Progenitor cell of endocrine pancreas (in vitro differentiated cells): ENCODE measurements at regions not wholly inside any gene's neighbourhood (a gene's known extent, or its start where the extent isn't known, plus 50 kb on each side); places are given as distances from the start of the nearest gene placed in this dataset.
"Not testable (repeated sequence)": the region's sequence is repeated elsewhere in the genome, so short reads cannot be mapped to it uniquely, and the experiment has no call there.

Experiments
- DNase-seq: peaks from one replicate; pipeline ENCODE4 v3.0.0; 2021; ENCODE audit warnings: low spot score; ENCODE audit not compliant: unreplicated experiment
- H3K27ac Mint-ChIP-seq: 2 replicates; pipeline ENCODE4 v1.8.0; 2021; ENCODE audit warnings: mild to moderate bottlenecking, moderate library complexity, mixed read lengths
- H3K27me3 Mint-ChIP-seq: 2 replicates; pipeline ENCODE4 v1.8.0; 2021; ENCODE audit warnings: mixed read lengths
- H3K36me3 Mint-ChIP-seq: 2 replicates; pipeline ENCODE4 v1.8.0; 2022; ENCODE audit warnings: mixed read lengths; ENCODE audit not compliant: insufficient read depth
- H3K4me1 Mint-ChIP-seq: 2 replicates; pipeline ENCODE4 v1.8.0; 2021; ENCODE audit warnings: low read depth, mixed read lengths
- H3K4me3 Mint-ChIP-seq: 2 replicates; pipeline ENCODE4 v1.8.0; 2021; ENCODE audit warnings: low read depth, mild to moderate bottlenecking, moderate library complexity, mixed read lengths
- H3K9me3 Mint-ChIP-seq: 2 replicates; pipeline ENCODE4 v1.8.0; 2021; ENCODE audit warnings: low read depth, mixed read lengths
- TF ChIP-seq, protein P1 (sequence below): fragments of 200-600 bp; sonication (generic); IDR thresholded peaks from one replicate; pipeline ENCODE4 v1.5.0; 2021; ENCODE audit warnings: antibody characterized with exemption, mild to moderate bottlenecking; ENCODE audit not compliant: unreplicated experiment

DNA sequence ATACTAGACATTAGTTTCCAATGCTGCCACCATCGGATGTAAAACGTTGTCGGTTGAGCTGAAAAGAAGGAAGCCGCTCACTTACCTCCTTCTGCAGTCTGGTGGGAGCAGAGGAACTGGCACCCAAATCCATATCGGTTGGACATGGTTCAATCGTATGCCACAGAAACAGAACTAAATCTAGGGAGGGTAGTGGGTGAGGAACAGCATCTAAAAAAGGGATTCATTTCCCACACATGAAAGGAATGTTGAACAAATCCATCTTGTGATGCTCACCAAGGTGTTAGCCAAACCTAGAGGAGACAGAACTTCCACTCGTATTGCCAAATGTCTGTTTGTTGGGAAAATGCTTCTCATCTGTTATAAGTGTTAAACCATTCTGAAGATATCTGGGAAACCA lies 532.7 kb downstream of the NLGN4X start:
- Mint-ChIP-seq H3K27ac (no peak overlapping the region), H3K36me3 (no peaks in the 10 kb centered on the region), H3K9me3 (no peaks in the 10 kb centered on the region), H3K4me1 (no peaks in the 10 kb centered on the region), H3K27me3 (no peaks in the 10 kb centered on the region), H3K4me3 (no peak overlapping the region)
- no peak for DNase-seq
- TF ChIP-seq, protein P1, sequence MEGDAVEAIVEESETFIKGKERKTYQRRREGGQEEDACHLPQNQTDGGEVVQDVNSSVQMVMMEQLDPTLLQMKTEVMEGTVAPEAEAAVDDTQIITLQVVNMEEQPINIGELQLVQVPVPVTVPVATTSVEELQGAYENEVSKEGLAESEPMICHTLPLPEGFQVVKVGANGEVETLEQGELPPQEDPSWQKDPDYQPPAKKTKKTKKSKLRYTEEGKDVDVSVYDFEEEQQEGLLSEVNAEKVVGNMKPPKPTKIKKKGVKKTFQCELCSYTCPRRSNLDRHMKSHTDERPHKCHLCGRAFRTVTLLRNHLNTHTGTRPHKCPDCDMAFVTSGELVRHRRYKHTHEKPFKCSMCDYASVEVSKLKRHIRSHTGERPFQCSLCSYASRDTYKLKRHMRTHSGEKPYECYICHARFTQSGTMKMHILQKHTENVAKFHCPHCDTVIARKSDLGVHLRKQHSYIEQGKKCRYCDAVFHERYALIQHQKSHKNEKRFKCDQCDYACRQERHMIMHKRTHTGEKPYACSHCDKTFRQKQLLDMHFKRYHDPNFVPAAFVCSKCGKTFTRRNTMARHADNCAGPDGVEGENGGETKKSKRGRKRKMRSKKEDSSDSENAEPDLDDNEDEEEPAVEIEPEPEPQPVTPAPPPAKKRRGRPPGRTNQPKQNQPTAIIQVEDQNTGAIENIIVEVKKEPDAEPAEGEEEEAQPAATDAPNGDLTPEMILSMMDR = no peak

DNA sequence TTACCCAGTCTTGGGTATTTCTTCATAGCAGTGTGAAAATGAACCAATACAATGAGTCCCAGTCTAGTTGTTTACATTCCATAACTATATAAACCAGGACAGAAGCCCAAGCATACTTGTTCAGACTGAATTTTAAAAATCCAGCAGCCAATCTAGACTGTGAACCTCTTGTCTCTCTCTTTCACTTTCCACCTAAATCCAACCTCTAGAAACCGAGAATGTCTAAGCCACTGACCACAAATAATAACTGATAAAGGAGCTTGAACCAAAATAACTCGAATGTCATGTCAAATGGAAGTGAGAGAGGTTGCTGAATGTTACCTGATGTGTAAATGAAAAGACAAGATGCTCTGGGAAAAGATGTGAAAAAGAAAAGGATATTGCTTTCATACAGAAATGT lies 544.7 kb downstream of the NLGN4X start:
- Mint-ChIP-seq H3K9me3 (no peaks in the 10 kb centered on the region), H3K27me3 (no peaks in the 10 kb centered on the region), H3K36me3 (no peaks in the 10 kb centered on the region), H3K4me1 (no peaks in the 10 kb centered on the region), H3K27ac (no peak overlapping the region), H3K4me3 (no peak overlapping the region)
- TF ChIP-seq, protein P1 = no peak
- DNase-seq = no peak

DNA sequence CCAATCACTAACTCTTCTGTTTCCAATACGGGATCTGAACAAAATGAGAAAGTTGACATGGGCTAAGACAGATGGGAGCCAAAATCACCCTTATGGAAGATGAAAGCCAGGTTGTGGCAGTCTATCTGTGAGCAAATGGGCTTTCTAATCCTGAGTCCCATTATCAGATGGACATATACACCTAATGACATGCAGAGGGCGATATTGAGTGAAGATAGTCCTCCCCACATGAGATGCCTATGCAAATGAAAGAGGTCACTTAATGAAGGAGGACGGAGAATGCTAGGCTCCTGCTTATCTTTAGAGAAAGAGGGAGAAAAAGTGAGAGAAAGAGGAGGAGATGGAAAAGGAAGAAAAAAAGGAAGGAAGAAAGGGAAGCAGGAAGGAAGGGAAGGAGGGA lies 547.5 kb downstream of the NLGN4X start:
- Mint-ChIP-seq H3K4me1 (no peaks in the 10 kb centered on the region), H3K27me3 (no peaks in the 10 kb centered on the region), H3K27ac (no peak overlapping the region), H3K36me3 (no peaks in the 10 kb centered on the region), H3K9me3 (no peaks in the 10 kb centered on the region), H3K4me3 (no peak overlapping the region)
- DNase-seq = no peak
- TF ChIP-seq, protein P1 = peak; percentile 42

DNA sequence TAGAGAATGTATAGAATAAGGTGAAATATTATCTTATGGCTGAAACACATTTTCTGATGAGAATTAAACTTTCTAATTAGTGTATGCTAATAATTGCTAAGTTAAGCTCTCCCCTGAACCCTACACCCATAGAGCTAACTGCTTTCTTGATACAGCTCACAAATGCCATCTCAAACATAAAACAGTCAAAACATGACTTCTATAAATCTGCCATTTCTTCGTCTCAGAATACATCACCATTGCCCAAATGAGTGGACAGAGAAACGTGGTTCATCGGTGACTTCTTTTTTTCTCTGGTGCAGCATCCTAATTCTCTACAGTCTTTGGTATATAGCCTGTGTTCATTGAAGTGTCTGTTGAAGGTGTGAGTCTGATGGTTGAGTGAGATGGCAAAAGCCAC lies 554.6 kb downstream of the NLGN4X start:
- no peak for DNase-seq
- no peaks in the 10 kb centered on the region for H3K4me1 Mint-ChIP-seq
- H3K9me3 Mint-ChIP-seq = peaks cover 4% of the 10 kb centered on the region
- TF ChIP-seq, protein P1 = no peak
- H3K27me3 Mint-ChIP-seq = no peaks in the 10 kb centered on the region
- no peak overlapping the region for H3K27ac Mint-ChIP-seq
- H3K4me3 Mint-ChIP-seq = no peak overlapping the region
- H3K36me3 Mint-ChIP-seq = no peaks in the 10 kb centered on the region

DNA sequence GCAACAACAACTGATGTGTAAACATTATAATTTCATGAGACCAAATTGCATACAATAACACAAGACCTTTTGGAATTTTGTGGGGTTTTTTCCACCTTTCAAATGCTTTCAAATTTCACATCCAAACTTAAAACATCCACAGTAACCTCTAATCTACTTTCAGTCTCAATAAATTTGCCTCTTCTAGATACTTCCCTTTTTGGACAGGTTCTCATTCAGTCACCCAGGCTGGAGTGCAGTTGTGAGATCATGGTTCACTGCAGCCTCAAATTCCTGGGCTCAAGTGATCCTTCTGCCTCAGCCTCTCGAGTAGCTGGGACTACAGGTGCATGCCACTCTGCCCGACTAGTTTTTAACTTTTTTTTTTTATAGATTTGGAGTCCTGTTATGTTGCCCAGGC lies 556.6 kb downstream of the NLGN4X start:
- H3K27me3 Mint-ChIP-seq = no peaks in the 10 kb centered on the region
- TF ChIP-seq, protein P1 = no peak
- no peak overlapping the region for H3K4me3 Mint-ChIP-seq
- no peaks in the 10 kb centered on the region for H3K4me1 Mint-ChIP-seq
- H3K36me3 Mint-ChIP-seq = no peaks in the 10 kb centered on the region
- no peak overlapping the region for H3K27ac Mint-ChIP-seq
- no peak for DNase-seq
- H3K9me3 Mint-ChIP-seq = peaks cover 4% of the 10 kb centered on the region

DNA sequence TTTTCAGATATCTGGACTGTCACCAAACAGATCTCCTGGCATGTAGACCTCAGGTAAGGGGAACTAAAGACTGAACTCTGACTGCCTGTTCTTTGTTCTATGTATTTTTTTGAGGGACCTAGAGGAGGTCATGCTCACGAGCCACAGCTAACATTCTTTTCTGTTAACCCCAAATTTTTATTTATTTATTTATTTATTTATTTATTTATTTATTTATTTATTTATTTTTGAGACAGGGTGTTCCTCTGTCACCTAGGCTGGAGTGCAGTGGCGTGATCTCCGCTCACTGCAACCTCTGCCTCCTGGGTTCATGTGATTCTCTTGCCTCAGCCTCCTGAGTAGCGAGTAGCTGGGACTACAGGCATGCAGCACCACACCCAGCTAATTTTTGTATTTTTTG lies 562.0 kb downstream of the NLGN4X start:
- H3K4me1 Mint-ChIP-seq, H3K27ac Mint-ChIP-seq: not testable (repeated sequence)

More for the DNA sequence above, 562.0 kb downstream of the NLGN4X start:
- H3K36me3 Mint-ChIP-seq, DNase-seq, H3K9me3 Mint-ChIP-seq, H3K27me3 Mint-ChIP-seq, H3K4me3 Mint-ChIP-seq: not testable (repeated sequence)
